Kidney (tissue), 13 donors: ENCODE measurements at regions not wholly inside any gene's neighbourhood (a gene's known extent, or its start where the extent isn't known, plus 50 kb on each side); places are given as distances from the start of the nearest gene placed in this dataset.
A peak's percentile ranks its signal among the peaks of the same experiment; 100 is the strongest.

ENCODE experiments used
- DNase-seq, 5 donors: peaks; one replicate each; pipeline ENCODE4 v3.0.0-alpha.2; 2013 to 2020
- FAIRE-seq: peaks from 2 replicates; lab custom pipeline; 2012; peaks lifted over from hg19 to GRCh38; lab: Jason Lieb, UNC
- H3K27ac ChIP-seq, 2 donors: one replicate each; pipeline ENCODE4 v1.7.0; 2013; ENCODE audit warnings: low read depth in 2 of 2, low read length in 2 of 2, inconsistent platforms in 1 of 2
- H3K27me3 ChIP-seq: one replicate; pipeline ENCODE4 v1.7.1; 2013; ENCODE audit warnings: low read length, inconsistent platforms; ENCODE audit not compliant: control insufficient read depth, insufficient read depth
- H3K36me3 ChIP-seq, 3 donors: one replicate each; pipeline versions ENCODE4 v1.7.0 to v1.7.1; 2013; ENCODE audit warnings: low read length in 3 of 3, control low read depth in 1 of 3, inconsistent platforms in 1 of 3; ENCODE audit not compliant: insufficient read depth in 3 of 3, control insufficient read depth in 2 of 3
- H3K4me1 ChIP-seq, 3 donors: one replicate each; pipeline versions ENCODE4 v1.7.0 to v1.7.1; 2013; ENCODE audit warnings: low read length in 3 of 3, inconsistent platforms in 1 of 3, low read depth in 1 of 3; ENCODE audit not compliant: control insufficient read depth in 2 of 3, insufficient read depth in 2 of 3
- H3K4me3 ChIP-seq, 3 donors: one replicate each; pipeline versions ENCODE4 v1.7.0 to v1.8.1; 2013; ENCODE audit warnings: low read length in 3 of 3, control low read depth in 1 of 3, inconsistent platforms in 1 of 3
- H3K9ac ChIP-seq, 3 donors: one replicate each; pipeline versions ENCODE4 v1.7.0 to v1.7.1; 2013; ENCODE audit warnings: low read length in 3 of 3, control low read depth in 1 of 3, inconsistent platforms in 1 of 3
- H3K9me3 ChIP-seq, 3 donors: one replicate each; pipeline versions ENCODE4 v1.7.0 to v1.7.1; 2013; ENCODE audit warnings: low read length in 3 of 3, control low read depth in 1 of 3, inconsistent platforms in 1 of 3; ENCODE audit not compliant: control insufficient read depth in 2 of 3, insufficient read depth in 1 of 3
- intact Hi-C: fragments of 100-400 bp; cut with DNase I; formaldehyde crosslinking; loops from one replicate; pipeline ENCODE4 v1.11.1; 2022
- TF ChIP-seq, protein P1 (sequence below): IDR thresholded peaks from 3 replicates; pipeline ENCODE4 v1.5.1; 2012; ENCODE audit warnings: mild to moderate bottlenecking, moderate library complexity, borderline replicate concordance; ENCODE audit not compliant: insufficient read depth; ENCODE audit errors: extremely low read depth
- donor health status: control.
- donor health status: control.
- donor health status: control.
- donor health status: control.
- donor health status: control.
- donor health status: DM: yes; HTN: yes; CAD: no.
- donor health status: Normal renal cell carcinoma (clear cell type).

DNA sequence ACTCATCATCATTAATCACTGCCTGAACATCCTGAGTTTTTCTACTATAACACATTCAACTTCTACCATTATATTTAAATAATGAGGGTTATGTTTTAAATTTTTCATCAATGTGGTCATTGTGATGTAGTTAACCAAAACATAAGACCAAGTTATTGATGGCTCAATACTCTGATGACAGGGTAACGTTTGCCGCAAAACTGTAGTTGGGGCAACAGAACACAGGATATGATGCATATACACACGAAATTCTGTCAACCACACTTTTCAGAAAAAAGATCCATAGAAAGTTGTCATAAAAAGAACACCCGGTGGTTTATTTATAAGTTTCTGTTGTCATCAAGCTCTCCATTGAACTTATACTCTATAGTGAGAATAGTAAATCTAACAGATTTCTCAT lies 121.7 kb upstream of the COL11A1 start:
- intact Hi-C loops, result no loop called here
- Histone ChIP-seq H3K36me3 (no peaks in the 10 kb centered on the region), H3K27me3 (no peaks in the 10 kb centered on the region), H3K4me3 (no peak overlapping the region), H3K9me3 (no peaks in the 10 kb centered on the region), H3K4me1 (no peaks in the 10 kb centered on the region), H3K9ac (no peak overlapping the region), H3K27ac (no peak overlapping the region)
- no peak for FAIRE-seq
- TF ChIP-seq, protein P1, sequence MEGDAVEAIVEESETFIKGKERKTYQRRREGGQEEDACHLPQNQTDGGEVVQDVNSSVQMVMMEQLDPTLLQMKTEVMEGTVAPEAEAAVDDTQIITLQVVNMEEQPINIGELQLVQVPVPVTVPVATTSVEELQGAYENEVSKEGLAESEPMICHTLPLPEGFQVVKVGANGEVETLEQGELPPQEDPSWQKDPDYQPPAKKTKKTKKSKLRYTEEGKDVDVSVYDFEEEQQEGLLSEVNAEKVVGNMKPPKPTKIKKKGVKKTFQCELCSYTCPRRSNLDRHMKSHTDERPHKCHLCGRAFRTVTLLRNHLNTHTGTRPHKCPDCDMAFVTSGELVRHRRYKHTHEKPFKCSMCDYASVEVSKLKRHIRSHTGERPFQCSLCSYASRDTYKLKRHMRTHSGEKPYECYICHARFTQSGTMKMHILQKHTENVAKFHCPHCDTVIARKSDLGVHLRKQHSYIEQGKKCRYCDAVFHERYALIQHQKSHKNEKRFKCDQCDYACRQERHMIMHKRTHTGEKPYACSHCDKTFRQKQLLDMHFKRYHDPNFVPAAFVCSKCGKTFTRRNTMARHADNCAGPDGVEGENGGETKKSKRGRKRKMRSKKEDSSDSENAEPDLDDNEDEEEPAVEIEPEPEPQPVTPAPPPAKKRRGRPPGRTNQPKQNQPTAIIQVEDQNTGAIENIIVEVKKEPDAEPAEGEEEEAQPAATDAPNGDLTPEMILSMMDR, result no peak
- no peak for DNase-seq

DNA sequence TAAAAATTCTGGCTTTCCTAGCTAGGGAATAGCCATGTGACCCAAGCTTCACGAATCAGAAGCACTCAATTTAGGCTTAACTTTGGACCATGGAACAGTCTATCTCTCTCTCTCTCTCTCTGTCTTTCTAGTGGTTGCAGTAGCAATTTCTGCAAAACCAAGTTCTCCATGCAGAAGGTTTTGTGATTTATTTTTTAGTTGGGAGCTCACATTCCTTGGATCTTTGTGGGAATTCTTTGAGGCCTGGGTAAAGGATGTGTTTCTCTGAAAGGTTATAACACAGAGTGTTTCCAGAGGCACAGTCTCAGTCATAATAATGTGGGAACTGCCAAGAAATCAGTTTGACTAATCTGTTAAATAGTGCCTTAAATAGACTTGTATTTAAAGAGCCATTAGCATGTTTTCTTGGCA lies 112.3 kb upstream of the COL11A1 start:
- DNase-seq (peak in 2 of 5 donors; percentile 16 to 28), FAIRE-seq (no peak)
- H3K36me3 ChIP-seq, result no peaks in the 10 kb centered on the region
- no peaks in the 10 kb centered on the region for H3K27me3 ChIP-seq
- intact Hi-C loops, result no loop called here
- TF ChIP-seq, protein P1, result no peak
- no peak overlapping the region for H3K4me3 ChIP-seq
- H3K9me3 ChIP-seq, result no peaks in the 10 kb centered on the region
- H3K27ac ChIP-seq, result no peak overlapping the region
- H3K4me1 ChIP-seq, result no peaks in the 10 kb centered on the region
- H3K9ac ChIP-seq, result no peak overlapping the region

DNA sequence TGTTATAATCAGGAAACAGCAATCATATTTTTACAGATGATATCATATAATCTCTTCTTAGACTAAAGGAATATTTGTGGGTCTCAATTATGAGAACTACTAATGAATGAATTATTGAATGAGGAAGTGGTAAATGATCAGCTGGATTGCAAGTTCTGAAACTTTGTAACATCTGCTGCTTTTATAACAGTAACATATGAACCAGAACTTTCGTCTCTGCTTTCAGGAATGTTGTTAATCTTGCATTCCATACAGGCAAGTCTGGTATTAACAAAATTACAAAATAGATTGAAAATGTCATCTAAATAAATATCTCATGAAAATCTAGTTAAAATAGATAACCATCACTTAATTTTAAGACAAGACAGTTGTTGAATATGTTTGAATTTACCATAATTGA lies 110.5 kb upstream of the COL11A1 start:
- Histone ChIP-seq H3K9ac (no peak overlapping the region), H3K4me3 (no peak overlapping the region), H3K4me1 (no peaks in the 10 kb centered on the region), H3K36me3 (no peaks in the 10 kb centered on the region), H3K9me3 (no peaks in the 10 kb centered on the region), H3K27ac (no peak overlapping the region), H3K27me3 (no peaks in the 10 kb centered on the region)
- intact Hi-C loops, result no loop called here
- DNase-seq, result no peak
- TF ChIP-seq, protein P1, result no peak
- no peak for FAIRE-seq

DNA sequence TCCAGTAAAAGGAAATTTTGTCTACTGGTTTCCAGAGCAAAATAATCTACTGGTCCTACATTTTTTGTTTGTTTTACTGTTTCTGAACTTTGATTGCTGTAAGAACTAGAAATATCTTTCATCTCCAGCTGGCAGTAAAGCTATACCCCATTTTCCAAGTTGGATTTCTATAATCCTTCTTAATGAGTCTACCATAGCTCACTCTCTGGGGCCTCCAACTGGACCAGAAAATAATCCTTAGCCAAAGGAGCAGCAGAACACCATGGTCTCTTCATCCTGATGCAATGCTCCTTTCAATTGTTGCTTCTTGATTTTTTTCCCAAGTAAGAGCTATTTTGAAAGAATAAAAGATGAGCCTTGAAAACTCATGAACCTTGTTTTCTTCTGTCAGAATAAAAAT lies 110.0 kb upstream of the COL11A1 start:
- Histone ChIP-seq H3K4me3 (no peak overlapping the region), H3K9me3 (no peaks in the 10 kb centered on the region), H3K4me1 (no peaks in the 10 kb centered on the region), H3K36me3 (no peaks in the 10 kb centered on the region), H3K27ac (no peak overlapping the region), H3K27me3 (no peaks in the 10 kb centered on the region), H3K9ac (no peak overlapping the region)
- DNase-seq, result no peak
- TF ChIP-seq, protein P1, result no peak
- no peak for FAIRE-seq
- intact Hi-C loops, result no loop called here
